ENCODE measurements at regions not wholly inside any gene's neighbourhood (a gene's known extent, or its start where the extent isn't known, plus 50 kb on each side); places are given as distances from the start of the nearest gene placed in this dataset.

- peak; percentile 20 for DNase-seq (ENCODE audit: extremely low read depth, insufficient read length)
- Histone ChIP-seq H3K36me3 (ENCODE audit: control insufficient read depth, insufficient read depth, low read length) (no peaks in the 10 kb centered on the region), H3K27me3 (replicated peaks; ENCODE audit: control insufficient read depth, insufficient read depth, low read length) (no peaks in the 10 kb centered on the region), H3K4me3 (replicated peaks; ENCODE audit: low read depth, low read length) (no peak overlapping the region)
- TF ChIP-seq CTCF (IDR thresholded peaks at IDR 0.05; ENCODE audit: insufficient read depth, low read length, poor library complexity, severe bottlenecking): no peak
Measured at GRCh38 chr18:22838639-22839277, 94.4 kb upstream of the RBBP8 start.

- H3K4me3 ChIP-seq (replicated peaks; ENCODE audit: low read depth, low read length): no peak overlapping the region
- no peak for DNase-seq (ENCODE audit: extremely low read depth, insufficient read length)
- TF ChIP-seq CTCF (IDR thresholded peaks at IDR 0.05; ENCODE audit: insufficient read depth, low read length, poor library complexity, severe bottlenecking): no peak
- no peaks in the 10 kb centered on the region for H3K27me3 ChIP-seq (replicated peaks; ENCODE audit: control insufficient read depth, insufficient read depth, low read length)
- no peaks in the 10 kb centered on the region for H3K36me3 ChIP-seq (ENCODE audit: control insufficient read depth, insufficient read depth, low read length)
Measured at GRCh38 chr18:22839340-22839821, 93.7 kb upstream of the RBBP8 start.

GRCh38 chr18:22840606-22841144 lies 92.5 kb upstream of the RBBP8 start:
- no peak for DNase-seq (ENCODE audit: extremely low read depth, insufficient read length)
- no peaks in the 10 kb centered on the region for H3K27me3 ChIP-seq (replicated peaks; ENCODE audit: control insufficient read depth, insufficient read depth, low read length)
- no peak for TF ChIP-seq CTCF (IDR thresholded peaks at IDR 0.05; ENCODE audit: insufficient read depth, low read length, poor library complexity, severe bottlenecking)
- H3K36me3 ChIP-seq (ENCODE audit: control insufficient read depth, insufficient read depth, low read length): no peaks in the 10 kb centered on the region
- H3K4me3 ChIP-seq (replicated peaks; ENCODE audit: low read depth, low read length): no peak overlapping the region

- no peak for TF ChIP-seq CTCF (IDR thresholded peaks at IDR 0.05; ENCODE audit: insufficient read depth, low read length, poor library complexity, severe bottlenecking)
- DNase-seq (ENCODE audit: extremely low read depth, insufficient read length): no peak
- H3K4me3 ChIP-seq (replicated peaks; ENCODE audit: low read depth, low read length): no peak overlapping the region
- no peaks in the 10 kb centered on the region for H3K36me3 ChIP-seq (ENCODE audit: control insufficient read depth, insufficient read depth, low read length)
- no peaks in the 10 kb centered on the region for H3K27me3 ChIP-seq (replicated peaks; ENCODE audit: control insufficient read depth, insufficient read depth, low read length)
Measured at GRCh38 chr18:22841840-22842239, 91.3 kb upstream of the RBBP8 start.

- H3K27me3 ChIP-seq (replicated peaks; ENCODE audit: control insufficient read depth, insufficient read depth, low read length): no peaks in the 10 kb centered on the region
- H3K36me3 ChIP-seq (ENCODE audit: control insufficient read depth, insufficient read depth, low read length): no peaks in the 10 kb centered on the region
- no peak overlapping the region for H3K4me3 ChIP-seq (replicated peaks; ENCODE audit: low read depth, low read length)
- no peak for DNase-seq (ENCODE audit: extremely low read depth, insufficient read length)
- TF ChIP-seq CTCF (IDR thresholded peaks at IDR 0.05; ENCODE audit: insufficient read depth, low read length, poor library complexity, severe bottlenecking): no peak
Measured at GRCh38 chr18:22844190-22844589, 88.9 kb upstream of the RBBP8 start.
